Dendritic cell treated with granulocyte-macrophage colony-stimulating factor and Interleukin-4, amounts not matched to agents 40 ng/mL and 50 ng/mL, for 4 days (primary cell): ENCODE measurements at regions not wholly inside any gene's neighbourhood (a gene's known extent, or its start where the extent isn't known, plus 50 kb on each side); places are given as distances from the start of the nearest gene placed in this dataset.
"Not testable (repeated sequence)": the region's sequence is repeated elsewhere in the genome, so short reads cannot be mapped to it uniquely, and the experiment has no call there.

Experiments
- H3K27ac Mint-ChIP-seq: one replicate; pipeline ENCODE4 v1.8.0; 2022; ENCODE audit warnings: mild to moderate bottlenecking, mixed read lengths
- H3K27me3 Mint-ChIP-seq: one replicate; pipeline ENCODE4 v1.8.0; 2022; ENCODE audit warnings: mild to moderate bottlenecking, mixed read lengths
- H3K36me3 Mint-ChIP-seq: one replicate; pipeline ENCODE4 v1.8.0; 2022; ENCODE audit warnings: low read depth, mixed read lengths
- H3K4me1 Mint-ChIP-seq: one replicate; pipeline ENCODE4 v1.8.0; 2022; ENCODE audit warnings: low read depth, mixed read lengths
- H3K4me3 Mint-ChIP-seq: one replicate; pipeline ENCODE4 v1.8.0; 2022; ENCODE audit warnings: mild to moderate bottlenecking, moderate library complexity, mixed read lengths
- H3K9me3 Mint-ChIP-seq: one replicate; pipeline ENCODE4 v1.8.0; 2022; ENCODE audit warnings: mixed read lengths
- intact Hi-C: fragments of 100-400 bp; cut with micrococcal nuclease; formaldehyde crosslinking; loops from one replicate; pipeline ENCODE4 v1.15.0; 2022

DNA sequence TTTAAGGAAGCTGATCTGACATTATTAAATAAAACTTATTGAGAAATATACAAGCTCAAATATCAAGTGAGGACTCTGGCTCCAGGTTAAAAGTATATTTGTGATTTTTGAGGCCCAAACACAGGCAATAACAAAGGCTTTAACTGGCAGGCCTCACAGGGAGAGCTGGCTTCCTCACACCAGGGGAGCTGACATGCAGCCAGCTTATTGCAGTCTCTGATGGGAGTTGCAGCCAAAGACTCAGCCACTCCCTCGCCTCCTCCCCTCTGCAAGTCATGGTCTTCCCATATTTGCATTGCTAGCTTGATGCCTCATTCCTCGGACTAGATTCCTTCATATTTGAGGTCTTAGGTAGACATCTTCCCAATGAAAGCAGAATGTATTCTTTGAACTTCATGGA lies 647.1 kb upstream of the SLITRK6 start:
- no peaks in the 10 kb centered on the region for H3K36me3 Mint-ChIP-seq
- no peak overlapping the region for H3K4me3 Mint-ChIP-seq
- peaks cover 20% of the 10 kb centered on the region for H3K9me3 Mint-ChIP-seq
- intact Hi-C loops, result no loop called here
- H3K27me3 Mint-ChIP-seq, result no peaks in the 10 kb centered on the region
- no peaks in the 10 kb centered on the region for H3K4me1 Mint-ChIP-seq
- H3K27ac Mint-ChIP-seq, result no peak overlapping the region

DNA sequence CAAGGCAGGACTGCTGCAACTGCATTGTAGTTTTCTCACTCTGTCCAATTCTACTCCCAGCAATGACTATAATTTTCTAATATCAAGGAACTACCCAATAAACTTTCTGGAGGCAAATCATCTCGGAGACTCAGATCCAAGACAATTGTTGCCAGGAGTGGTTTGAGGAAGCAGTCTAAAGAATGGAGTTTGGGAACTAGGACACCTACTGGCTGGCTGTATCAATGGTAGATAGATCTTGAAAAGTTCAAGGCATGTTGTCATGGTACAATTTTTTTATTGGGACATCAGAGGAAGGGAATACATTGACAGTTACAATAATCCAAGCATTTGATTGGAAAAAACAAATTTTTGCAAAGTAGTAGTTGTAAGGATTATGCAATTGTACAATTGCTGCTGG lies 648.3 kb upstream of the SLITRK6 start:
- Mint-ChIP-seq H3K27ac (no peak overlapping the region), H3K4me3 (no peak overlapping the region), H3K9me3 (peaks cover 20% of the 10 kb centered on the region), H3K27me3 (no peaks in the 10 kb centered on the region), H3K4me1 (no peaks in the 10 kb centered on the region), H3K36me3 (no peaks in the 10 kb centered on the region)
- intact Hi-C loops, result no loop called here

GRCh38 chr13:86462011-86462410 lies 662.8 kb upstream of the SLITRK6 start:
- Mint-ChIP-seq H3K4me1 (no peaks in the 10 kb centered on the region), H3K36me3 (no peaks in the 10 kb centered on the region), H3K27me3 (no peaks in the 10 kb centered on the region), H3K4me3 (no peak overlapping the region), H3K27ac (no peak overlapping the region), H3K9me3 (peaks cover 18% of the 10 kb centered on the region)
- intact Hi-C loops, result no loop called here

DNA sequence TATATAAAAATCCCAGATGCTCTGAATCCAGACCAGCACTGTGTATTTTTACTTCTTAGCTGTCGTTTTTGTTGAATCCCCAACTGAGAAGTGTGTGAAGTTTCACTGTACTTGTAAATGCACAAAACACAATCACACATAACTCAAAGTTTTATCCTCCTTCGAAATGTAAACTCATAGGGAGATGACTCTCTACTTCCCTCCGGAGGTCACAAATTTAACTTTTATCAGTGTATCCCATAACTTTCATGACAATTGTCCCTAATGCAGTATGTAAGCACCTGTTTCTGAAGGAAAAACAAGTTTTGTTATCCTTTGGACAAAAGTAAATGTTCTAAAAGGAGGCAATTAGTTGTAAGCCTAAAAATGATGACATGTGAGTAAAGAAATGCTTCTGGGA lies 665.0 kb upstream of the SLITRK6 start:
- H3K4me1 Mint-ChIP-seq, result no peaks in the 10 kb centered on the region
- H3K4me3 Mint-ChIP-seq, result no peak overlapping the region
- peaks cover 12% of the 10 kb centered on the region for H3K9me3 Mint-ChIP-seq
- H3K27ac Mint-ChIP-seq, result no peak overlapping the region
- H3K36me3 Mint-ChIP-seq, result no peaks in the 10 kb centered on the region
- H3K27me3 Mint-ChIP-seq, result no peaks in the 10 kb centered on the region
- intact Hi-C loops, result no loop called here

DNA sequence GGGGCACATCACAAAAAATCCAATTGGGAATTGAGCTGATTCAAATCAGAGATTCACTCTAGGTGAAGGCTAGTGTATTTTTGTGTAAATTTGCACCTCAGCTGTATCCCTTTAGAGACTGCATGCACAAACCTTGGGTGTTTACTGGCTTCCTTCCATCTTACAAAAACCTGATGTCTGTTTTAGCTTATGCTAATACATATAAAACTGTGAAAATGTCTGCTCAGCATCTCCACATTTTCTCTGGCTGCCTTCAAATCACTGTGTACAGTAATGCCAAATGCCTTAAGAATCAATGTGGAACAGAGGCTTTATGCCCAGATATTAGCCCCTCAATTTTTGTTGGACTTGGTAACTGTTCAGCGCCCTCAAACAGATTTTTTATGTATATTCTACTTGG lies 675.8 kb upstream of the SLITRK6 start:
- intact Hi-C loops, result no loop called here
- H3K27me3 Mint-ChIP-seq, result no peaks in the 10 kb centered on the region
- H3K4me3 Mint-ChIP-seq, result no peak overlapping the region
- H3K9me3 Mint-ChIP-seq, result peaks cover 23% of the 10 kb centered on the region
- no peaks in the 10 kb centered on the region for H3K36me3 Mint-ChIP-seq
- no peak overlapping the region for H3K27ac Mint-ChIP-seq
- H3K4me1 Mint-ChIP-seq, result no peaks in the 10 kb centered on the region

DNA sequence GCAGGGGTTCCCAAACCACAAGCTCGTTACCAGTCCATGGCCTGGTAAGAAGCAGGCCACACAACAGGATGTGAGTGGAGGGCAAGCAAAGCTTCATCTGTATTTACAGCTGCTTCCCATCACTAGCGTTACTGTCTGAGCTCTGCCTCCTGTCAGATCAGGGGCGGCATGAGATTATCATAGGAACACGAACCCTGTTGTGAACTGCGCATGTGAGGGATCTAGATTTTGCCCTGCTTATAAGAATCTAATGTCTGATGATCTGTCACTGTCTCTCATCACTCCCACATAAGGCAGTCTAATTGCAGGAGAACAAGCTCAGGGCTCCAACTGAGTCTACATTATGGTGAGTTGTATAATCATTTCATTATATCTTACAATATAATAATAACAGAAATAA lies 677.4 kb upstream of the SLITRK6 start:
- Mint-ChIP-seq H3K9me3 (peaks cover 20% of the 10 kb centered on the region), H3K4me3 (no peak overlapping the region), H3K36me3 (no peaks in the 10 kb centered on the region), H3K4me1 (no peaks in the 10 kb centered on the region), H3K27me3 (no peaks in the 10 kb centered on the region), H3K27ac (no peak overlapping the region)
- intact Hi-C loops, result no loop called here

DNA sequence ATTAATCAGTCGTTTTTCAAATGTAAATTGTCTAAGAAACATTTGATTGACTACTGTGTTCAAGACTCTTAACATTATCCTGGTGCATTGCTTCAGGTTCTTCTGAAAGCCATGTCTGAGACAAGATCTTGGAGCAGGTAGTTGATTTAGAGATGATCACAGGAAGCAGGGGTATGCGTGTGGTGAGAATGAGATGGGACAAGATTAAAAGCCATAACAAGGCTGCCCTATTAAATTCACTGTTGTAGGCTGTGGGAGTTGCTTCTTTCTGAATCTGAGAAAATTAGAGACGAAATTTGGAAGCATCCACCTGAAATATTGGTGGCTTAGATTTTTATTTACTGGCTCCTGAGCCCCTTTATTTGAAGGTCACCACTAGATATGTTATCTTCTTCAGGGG lies 687.4 kb upstream of the SLITRK6 start:
- intact Hi-C loops, result no loop called here
- Mint-ChIP-seq H3K27ac (no peak overlapping the region), H3K4me3 (no peak overlapping the region), H3K36me3 (no peaks in the 10 kb centered on the region), H3K9me3 (no peaks in the 10 kb centered on the region), H3K4me1 (no peaks in the 10 kb centered on the region), H3K27me3 (no peaks in the 10 kb centered on the region)

DNA sequence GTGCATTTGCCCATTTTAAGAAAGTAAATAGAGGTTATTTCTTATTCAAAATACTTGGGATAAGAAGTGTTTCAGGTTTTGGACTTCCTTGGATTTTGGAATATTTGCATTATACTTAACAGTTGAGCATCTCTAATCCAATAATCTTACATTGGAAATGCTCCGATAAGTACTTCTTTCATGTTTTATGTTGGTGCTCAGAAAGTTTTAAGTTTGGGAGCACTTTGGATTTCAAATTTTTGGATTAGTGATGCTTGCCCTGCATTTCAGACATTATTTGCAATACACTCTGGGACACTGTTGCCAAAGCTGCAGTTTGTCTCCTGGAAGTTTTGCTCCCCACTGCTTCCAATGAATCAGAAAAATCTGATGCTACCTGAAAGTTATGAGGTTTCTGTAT lies 691.9 kb upstream of the SLITRK6 start:
- Mint-ChIP-seq H3K4me3 (no peak overlapping the region), H3K27me3 (no peaks in the 10 kb centered on the region), H3K36me3 (no peaks in the 10 kb centered on the region), H3K4me1 (no peaks in the 10 kb centered on the region), H3K27ac (no peak overlapping the region), H3K9me3 (no peaks in the 10 kb centered on the region)
- intact Hi-C loops, result no loop called here

GRCh38 chr13:86501931-86502330 lies 702.7 kb upstream of the SLITRK6 start:
- intact Hi-C loops, H3K36me3 Mint-ChIP-seq, H3K4me3 Mint-ChIP-seq, H3K9me3 Mint-ChIP-seq, H3K27ac Mint-ChIP-seq, H3K4me1 Mint-ChIP-seq, H3K27me3 Mint-ChIP-seq: not testable (repeated sequence)

DNA sequence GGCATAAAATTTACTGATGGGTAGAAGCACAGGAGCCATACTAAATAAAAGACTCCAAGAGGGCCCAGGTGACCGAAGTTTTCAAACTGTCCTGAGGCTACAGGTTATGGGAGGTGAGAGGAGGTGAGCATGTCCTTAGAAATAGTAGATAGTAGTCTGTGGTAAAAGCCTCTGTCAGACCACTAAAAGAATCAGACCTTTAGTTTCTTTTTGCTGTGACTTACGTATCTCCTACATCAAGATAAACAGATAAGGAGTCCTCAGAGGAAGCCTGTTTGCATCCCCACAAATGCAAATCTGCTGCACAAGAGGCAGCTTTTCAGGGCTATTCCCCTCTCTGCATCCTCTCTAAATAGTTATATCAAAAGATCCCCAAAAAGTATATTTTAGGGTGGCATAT lies 711.6 kb upstream of the SLITRK6 start:
- H3K4me1 Mint-ChIP-seq, result no peaks in the 10 kb centered on the region
- H3K4me3 Mint-ChIP-seq, result no peak overlapping the region
- H3K36me3 Mint-ChIP-seq, result no peaks in the 10 kb centered on the region
- no peak overlapping the region for H3K27ac Mint-ChIP-seq
- H3K27me3 Mint-ChIP-seq, result no peaks in the 10 kb centered on the region
- peaks cover 24% of the 10 kb centered on the region for H3K9me3 Mint-ChIP-seq
- intact Hi-C loops, result no loop called here

DNA sequence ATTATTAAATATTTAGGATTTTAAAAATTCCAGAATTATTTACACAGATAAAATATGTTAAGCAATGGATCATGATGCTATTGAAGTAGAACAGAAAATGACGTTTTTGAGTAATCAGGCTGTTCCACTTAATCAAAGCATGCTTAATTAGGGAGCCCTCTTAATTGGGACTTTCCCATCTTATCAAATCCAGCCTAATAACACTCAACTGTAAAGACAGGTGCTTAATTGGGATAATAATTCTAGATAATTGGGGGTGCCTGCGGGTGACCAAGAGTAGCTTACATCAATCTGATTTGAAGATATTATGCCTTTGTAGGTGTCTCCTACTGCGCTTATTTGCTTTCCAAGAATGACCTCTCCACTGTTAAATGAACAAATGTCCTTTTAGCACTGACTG lies 742.2 kb upstream of the SLITRK6 start:
- H3K27ac Mint-ChIP-seq, result no peak overlapping the region
- intact Hi-C loops, result no loop called here
- no peaks in the 10 kb centered on the region for H3K36me3 Mint-ChIP-seq
- H3K9me3 Mint-ChIP-seq, result no peaks in the 10 kb centered on the region
- H3K27me3 Mint-ChIP-seq, result no peaks in the 10 kb centered on the region
- no peaks in the 10 kb centered on the region for H3K4me1 Mint-ChIP-seq
- no peak overlapping the region for H3K4me3 Mint-ChIP-seq

DNA sequence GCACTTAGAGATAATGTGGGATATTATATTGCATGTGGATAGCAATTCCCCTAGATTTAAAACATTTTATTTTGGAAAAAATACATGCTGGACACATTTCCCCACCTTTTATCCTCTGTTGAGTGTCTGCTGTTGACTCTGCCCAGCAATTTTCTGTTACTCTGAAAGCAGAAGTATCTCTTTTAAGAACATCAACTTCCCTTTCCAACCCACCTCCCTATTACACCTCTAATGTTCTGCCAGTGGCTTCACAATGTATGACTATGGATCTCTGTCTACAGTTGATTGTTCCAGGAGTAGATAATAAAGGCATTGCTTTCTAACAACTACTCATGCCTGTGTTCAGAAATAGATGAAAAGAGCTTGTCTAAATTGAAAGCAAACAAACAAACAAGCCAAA lies 754.8 kb upstream of the SLITRK6 start:
- no peak overlapping the region for H3K4me3 Mint-ChIP-seq
- H3K27ac Mint-ChIP-seq, result no peak overlapping the region
- no peaks in the 10 kb centered on the region for H3K27me3 Mint-ChIP-seq
- H3K36me3 Mint-ChIP-seq, result no peaks in the 10 kb centered on the region
- intact Hi-C loops, result no loop called here
- no peaks in the 10 kb centered on the region for H3K4me1 Mint-ChIP-seq
- H3K9me3 Mint-ChIP-seq, result peaks cover 29% of the 10 kb centered on the region

DNA sequence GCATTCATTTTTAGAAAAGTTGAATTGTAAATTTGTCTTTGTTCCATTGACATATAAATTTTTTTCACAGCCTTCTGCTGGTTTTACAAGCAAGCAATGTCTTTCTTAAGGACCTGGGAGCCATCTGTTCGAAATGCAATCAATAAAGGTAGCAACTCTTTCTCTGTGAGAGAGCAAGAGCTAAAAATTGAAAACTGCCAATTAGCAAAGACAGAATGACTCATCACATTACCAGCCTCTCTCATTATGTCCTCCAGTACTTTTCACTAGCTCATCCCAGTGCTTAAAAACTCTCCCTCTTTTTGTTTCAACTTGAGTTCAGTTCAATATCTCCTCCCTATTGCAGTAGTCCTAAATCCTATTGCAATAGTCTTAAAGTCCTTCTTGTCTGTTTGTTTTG lies 760.7 kb upstream of the SLITRK6 start:
- H3K27me3 Mint-ChIP-seq, result no peaks in the 10 kb centered on the region
- H3K4me3 Mint-ChIP-seq, result no peak overlapping the region
- intact Hi-C loops, result no loop called here
- H3K27ac Mint-ChIP-seq, result no peak overlapping the region
- H3K36me3 Mint-ChIP-seq, result no peaks in the 10 kb centered on the region
- H3K4me1 Mint-ChIP-seq, result no peaks in the 10 kb centered on the region
- peaks cover 9% of the 10 kb centered on the region for H3K9me3 Mint-ChIP-seq

- no peak overlapping the region for H3K4me3 Mint-ChIP-seq
- H3K36me3 Mint-ChIP-seq, result no peaks in the 10 kb centered on the region
- intact Hi-C loops, result no loop called here
- H3K27me3 Mint-ChIP-seq, result no peaks in the 10 kb centered on the region
- H3K9me3 Mint-ChIP-seq, result peaks cover 9% of the 10 kb centered on the region
- H3K27ac Mint-ChIP-seq, result no peak overlapping the region
- H3K4me1 Mint-ChIP-seq, result no peaks in the 10 kb centered on the region
These were observed 763.6 kb upstream of the SLITRK6 start for GRCh38 chr13:86562866-86563265.

- H3K36me3 Mint-ChIP-seq, result no peaks in the 10 kb centered on the region
- intact Hi-C loops, result no loop called here
- H3K9me3 Mint-ChIP-seq, result peaks cover 9% of the 10 kb centered on the region
- no peak overlapping the region for H3K27ac Mint-ChIP-seq
- no peaks in the 10 kb centered on the region for H3K27me3 Mint-ChIP-seq
- H3K4me1 Mint-ChIP-seq, result no peaks in the 10 kb centered on the region
- H3K4me3 Mint-ChIP-seq, result no peak overlapping the region
These were observed 764.1 kb upstream of the SLITRK6 start for GRCh38 chr13:86563308-86563707.

DNA sequence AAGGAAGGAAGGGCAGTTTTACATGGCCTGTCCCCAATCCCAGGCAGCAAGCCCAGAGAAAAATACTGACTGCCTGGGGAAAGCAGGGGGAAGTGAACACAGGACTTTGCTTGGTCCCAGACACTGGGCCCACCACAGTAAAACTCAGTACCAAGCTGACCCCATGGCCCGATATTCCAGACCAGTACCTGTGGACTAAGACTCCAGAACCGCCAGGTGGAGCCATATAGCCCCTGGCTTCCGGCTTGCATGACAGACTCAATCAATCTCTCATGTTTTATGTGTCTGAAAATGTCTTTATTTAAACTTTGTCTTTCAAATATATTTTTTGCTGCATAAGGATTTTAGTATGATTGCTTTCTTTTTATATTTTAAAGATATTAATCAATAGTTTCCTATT lies 767.9 kb upstream of the SLITRK6 start:
- H3K4me1 Mint-ChIP-seq, result no peaks in the 10 kb centered on the region

More for the DNA sequence above, 767.9 kb upstream of the SLITRK6 start:
- intact Hi-C loops, result no loop called here
- Mint-ChIP-seq H3K27ac (no peak overlapping the region), H3K4me3 (no peak overlapping the region), H3K9me3 (no peaks in the 10 kb centered on the region), H3K27me3 (no peaks in the 10 kb centered on the region), H3K36me3 (no peaks in the 10 kb centered on the region)
